Ishikawa (cell line): ENCODE measurements at regions not wholly inside any gene's neighbourhood (a gene's known extent, or its start where the extent isn't known, plus 50 kb on each side); places are given as distances from the start of the nearest gene placed in this dataset.

Source experiments
- CEBPB ChIP-seq: IDR thresholded peaks from 2 replicates; pipeline ENCODE4 v1.6.1; 2012
- CREB1 ChIP-seq: IDR thresholded peaks from 2 replicates; pipeline ENCODE4 v1.6.1; 2012; ENCODE audit warnings: low read depth
- EP300 ChIP-seq: IDR thresholded peaks from 2 replicates; pipeline ENCODE4 v1.6.1; 2012; ENCODE audit warnings: borderline replicate concordance
- FOXM1 ChIP-seq: IDR thresholded peaks from 2 replicates; pipeline ENCODE4 v1.6.1; 2012; ENCODE audit warnings: low read depth, borderline replicate concordance
- NFIC ChIP-seq: IDR thresholded peaks from 2 replicates; pipeline ENCODE4 v1.6.1; 2012
- RAD21 ChIP-seq: IDR thresholded peaks from 2 replicates; pipeline ENCODE4 v1.6.1; 2012; ENCODE audit warnings: low read depth
- REST ChIP-seq: IDR thresholded peaks from 2 replicates; pipeline ENCODE4 v1.6.1; 2012; ENCODE audit warnings: low read depth, mild to moderate bottlenecking
- TAF1 ChIP-seq: IDR thresholded peaks from 2 replicates; pipeline ENCODE4 v1.6.1; 2012; ENCODE audit warnings: low read depth, mild to moderate bottlenecking
- USF1 ChIP-seq: IDR thresholded peaks from 2 replicates; pipeline ENCODE4 v1.6.1; 2012
- YY1 ChIP-seq: IDR thresholded peaks from 2 replicates; pipeline ENCODE4 v1.6.1; 2012; ENCODE audit warnings: low read depth
- ZBTB7A ChIP-seq: IDR thresholded peaks from 2 replicates; pipeline ENCODE4 v1.6.1; 2012; ENCODE audit warnings: low read depth

GRCh38 chr13:112171570-112171965, 104.6 kb downstream of the SOX1 start:
- TF ChIP-seq USF1 (no peak), NFIC (no peak), TAF1 (no peak), REST (no peak), FOXM1 (no peak), RAD21 (no peak), CEBPB (no peak), CREB1 (no peak), YY1 (no peak), EP300 (no peak), ZBTB7A (no peak)
